Astrocyte (in vitro differentiated cells and primary cell): ENCODE measurements at regions not wholly inside any gene's neighbourhood (a gene's known extent, or its start where the extent isn't known, plus 50 kb on each side); places are given as distances from the start of the nearest gene placed in this dataset.

ENCODE experiments used
- DNase-seq: peaks from one replicate; pipeline ENCODE4 v3.0.0-alpha.2; 2010; ENCODE audit warnings: low read depth
- FAIRE-seq: peaks from 2 replicates; lab custom pipeline; 2011; peaks lifted over from hg19 to GRCh38; lab: Jason Lieb, UNC
- H2AFZ ChIP-seq: 2 replicates; pipeline ENCODE4 v1.6.0; 2012; ENCODE audit warnings: low read depth, low read length, inconsistent platforms
- H3K27ac ChIP-seq: 2 replicates; pipeline ENCODE4 v1.5.1; 2011; ENCODE audit warnings: low read depth, low read length, inconsistent platforms
- H3K27me3 ChIP-seq: 2 replicates; pipeline ENCODE4 v1.6.0; 2011; ENCODE audit warnings: low read length, inconsistent platforms; ENCODE audit not compliant: insufficient read depth
- H3K36me3 ChIP-seq: 2 replicates; pipeline ENCODE4 v1.5.1; 2011; ENCODE audit warnings: low read length, inconsistent platforms; ENCODE audit not compliant: insufficient read depth
- H3K4me1 ChIP-seq: 2 replicates; pipeline ENCODE4 v1.5.1; 2011; ENCODE audit warnings: low read length, inconsistent platforms; ENCODE audit not compliant: insufficient read depth
- H3K4me2 ChIP-seq: 2 replicates; pipeline ENCODE4 v1.6.0; 2012; ENCODE audit warnings: low read length, inconsistent platforms
- H3K4me3 ChIP-seq: 2 replicates; pipeline ENCODE4 v1.5.1; 2011; ENCODE audit warnings: low read depth, mild to moderate bottlenecking, low read length, inconsistent platforms; ENCODE audit not compliant: insufficient read depth
- H3K79me2 ChIP-seq: 2 replicates; pipeline ENCODE4 v1.6.0; 2012; ENCODE audit warnings: mild to moderate bottlenecking, low read length, inconsistent platforms; ENCODE audit not compliant: insufficient read depth
- H3K9ac ChIP-seq: 2 replicates; pipeline ENCODE4 v1.6.0; 2012; ENCODE audit warnings: mild to moderate bottlenecking, low read length, inconsistent platforms
- H3K9me3 ChIP-seq: 2 replicates; pipeline ENCODE4 v1.5.1; 2012; ENCODE audit warnings: low read depth, mild to moderate bottlenecking, low read length, inconsistent platforms; ENCODE audit not compliant: insufficient read depth
- H4K20me1 ChIP-seq: 2 replicates; pipeline ENCODE4 v1.6.0; 2012; ENCODE audit warnings: low read length, inconsistent platforms; ENCODE audit not compliant: insufficient read depth
- H3K27ac Mint-ChIP-seq: one replicate; pipeline ENCODE4 v1.8.0; 2021; ENCODE audit warnings: mild to moderate bottlenecking, mixed read lengths; ENCODE audit not compliant: unreplicated experiment
- H3K27me3 Mint-ChIP-seq: one replicate; pipeline ENCODE4 v1.8.0; 2021; ENCODE audit warnings: low read depth, mixed read lengths; ENCODE audit not compliant: unreplicated experiment
- H3K36me3 Mint-ChIP-seq: one replicate; pipeline ENCODE4 v1.8.0; 2021; ENCODE audit warnings: low read depth, mixed read lengths; ENCODE audit not compliant: unreplicated experiment
- H3K4me1 Mint-ChIP-seq: one replicate; pipeline ENCODE4 v1.8.0; 2021; ENCODE audit warnings: low read depth, mixed read lengths; ENCODE audit not compliant: unreplicated experiment
- H3K4me3 Mint-ChIP-seq: one replicate; pipeline ENCODE4 v1.8.0; 2021; ENCODE audit warnings: mild to moderate bottlenecking, moderate library complexity, mixed read lengths; ENCODE audit not compliant: unreplicated experiment
- H3K9me3 Mint-ChIP-seq: one replicate; pipeline ENCODE4 v1.8.0; 2021; ENCODE audit warnings: mild to moderate bottlenecking, mixed read lengths; ENCODE audit not compliant: unreplicated experiment
- CTCF ChIP-seq: IDR thresholded peaks from 2 replicates; pipeline ENCODE4 v1.5.1; 2011; ENCODE audit warnings: low read depth, mild to moderate bottlenecking, inconsistent platforms, low read length, moderate library complexity; ENCODE audit not compliant: insufficient read depth
- EZH2 ChIP-seq: IDR thresholded peaks from 2 replicates; pipeline ENCODE4 v1.6.1; 2012; ENCODE audit warnings: mild to moderate bottlenecking, low read length, inconsistent platforms; ENCODE audit not compliant: insufficient read depth

GRCh38 chr7:86914551-86914950 is 144.9 kb downstream of the ELAPOR2 start:
- Histone ChIP-seq H3K27ac (no peak overlapping the region), H3K9me3 (no peaks in the 10 kb centered on the region), H3K79me2 (no peaks in the 10 kb centered on the region), H3K4me1 (no peaks in the 10 kb centered on the region), H2AFZ (no peak overlapping the region), H3K27me3 (no peaks in the 10 kb centered on the region), H3K9ac (no peak overlapping the region), H4K20me1 (no peaks in the 10 kb centered on the region), H3K4me3 (no peak overlapping the region), H3K36me3 (no peaks in the 10 kb centered on the region), H3K4me2 (no peak overlapping the region)
- TF ChIP-seq CTCF (peak; percentile 60), EZH2 (no peak)
- H3K27me3 Mint-ChIP-seq: no peaks in the 10 kb centered on the region
- peaks cover 2% of the 10 kb centered on the region for H3K36me3 Mint-ChIP-seq
- DNase-seq (no peak), FAIRE-seq (no peak)
- no peaks in the 10 kb centered on the region for H3K9me3 Mint-ChIP-seq
- no peak overlapping the region for H3K27ac Mint-ChIP-seq
- no peak overlapping the region for H3K4me3 Mint-ChIP-seq
- H3K4me1 Mint-ChIP-seq: no peaks in the 10 kb centered on the region
